H1 (cell line): ENCODE measurements at regions not wholly inside any gene's neighbourhood (a gene's known extent, or its start where the extent isn't known, plus 50 kb on each side); places are given as distances from the start of the nearest gene placed in this dataset.

Experiments used
- CTCF ChIA-PET: fragments of 300-600 bp; sonication (Branson Sonifier 250); formaldehyde crosslinking; loops from one replicate; lab custom pipeline; 2021; ENCODE audit not compliant: partially characterized antibody; lab: Charles Lee
- POLR2A ChIA-PET: fragments of 300-600 bp; sonication (Branson Sonifier 250); formaldehyde crosslinking; loops from one replicate; lab custom pipeline; 2021; ENCODE audit warnings: inconsistent platforms; ENCODE audit not compliant: partially characterized antibody; lab: Charles Lee
- DNase-seq, 2 experiments: peaks; one replicate each; pipeline versions ENCODE4 v3.0.0 to v3.0.0-alpha.2; 2010 to 2022; ENCODE audit warnings: low spot score in 2 of 2, low read depth in 1 of 2, mixed read lengths in 1 of 2
- FAIRE-seq: peaks from 2 replicates; lab custom pipeline; 2011; peaks lifted over from hg19 to GRCh38; lab: Jason Lieb, UNC
- H2AFZ ChIP-seq: 2 replicates; pipeline ENCODE4 v1.8.1; 2012; ENCODE audit warnings: low read length, inconsistent platforms
- H2AK5ac ChIP-seq: 2 replicates; pipeline ENCODE4 v1.6.1; 2013; ENCODE audit warnings: low read depth, low read length
- H2BK120ac ChIP-seq: replicated peaks from 2 replicates; pipeline ENCODE3; 2013; ENCODE audit warnings: low read depth, low read length, inconsistent platforms
- H2BK12ac ChIP-seq: 2 replicates; pipeline ENCODE4 v1.6.1; 2013; ENCODE audit warnings: low read depth, low read length
- H2BK15ac ChIP-seq: 2 replicates; pipeline ENCODE4 v1.6.1; 2013; ENCODE audit warnings: low read length
- H2BK20ac ChIP-seq: 2 replicates; pipeline ENCODE4 v1.6.1; 2013; ENCODE audit warnings: low read length
- H2BK5ac ChIP-seq: 2 replicates; pipeline ENCODE4 v1.6.1; 2013; ENCODE audit warnings: low read depth, low read length
- H3K14ac ChIP-seq: 2 replicates; pipeline ENCODE4 v1.6.1; 2013; ENCODE audit warnings: inconsistent platforms; ENCODE audit not compliant: insufficient read length
- H3K18ac ChIP-seq: 2 replicates; pipeline ENCODE4 v1.6.1; 2013; ENCODE audit warnings: low read length; ENCODE audit errors: extremely low read depth
- H3K23ac ChIP-seq: 2 replicates; pipeline ENCODE4 v1.6.1; 2013; ENCODE audit warnings: inconsistent platforms; ENCODE audit not compliant: insufficient read length
- H3K23me2 ChIP-seq: 2 replicates; pipeline ENCODE4 v1.6.1; 2013; ENCODE audit warnings: low read depth, low read length
- H3K27ac ChIP-seq: 2 replicates; pipeline ENCODE4 v1.6.1; 2011; ENCODE audit warnings: low read depth, low read length, inconsistent platforms
- H3K27me3 ChIP-seq, 4 experiments: replicated peaks in 1 of 4; 1 replicate in 1 of 4; 2 replicates in 3 of 4; pipeline versions ENCODE4 v1.6.1 to v1.8.1; 2011 to 2013; ENCODE audit warnings: low read length in 3 of 4, mild to moderate bottlenecking in 3 of 4, inconsistent platforms in 2 of 4, mixed read lengths in 2 of 4, moderate library complexity in 1 of 4; ENCODE audit not compliant: control insufficient read depth in 3 of 4, insufficient read depth in 3 of 4; ENCODE audit errors: extremely low read depth in 1 of 4
- H3K36me3 ChIP-seq, 4 experiments: 2 replicates each; pipeline versions ENCODE4 v1.6.1 to v1.8.1; 2011 to 2013; ENCODE audit warnings: mild to moderate bottlenecking in 4 of 4, low read length in 3 of 4, moderate library complexity in 2 of 4, control low read depth in 1 of 4, inconsistent platforms in 1 of 4; ENCODE audit not compliant: insufficient read depth in 4 of 4, control insufficient read depth in 2 of 4
- H3K4ac ChIP-seq: replicated peaks from 2 replicates; pipeline ENCODE3; 2013; ENCODE audit warnings: low read length, low read depth, mixed read lengths, inconsistent platforms; ENCODE audit not compliant: insufficient read length
- H3K4me1 ChIP-seq, 4 experiments: replicated peaks in 1 of 4; 1 replicate in 1 of 4; 2 replicates in 3 of 4; pipeline versions ENCODE4 v1.6.1 to v1.8.1; 2011 to 2013; ENCODE audit warnings: low read length in 3 of 4, inconsistent platforms in 2 of 4, mixed read lengths in 1 of 4; ENCODE audit not compliant: insufficient read depth in 4 of 4, control insufficient read depth in 3 of 4
- H3K4me2 ChIP-seq, 2 experiments: 2 replicates each; pipeline versions ENCODE4 v1.6.1 to v1.8.1; 2011 to 2013; ENCODE audit warnings: low read depth in 2 of 2, low read length in 2 of 2, control low read depth in 1 of 2, inconsistent platforms in 1 of 2, mild to moderate bottlenecking in 1 of 2; ENCODE audit not compliant: insufficient read depth in 1 of 2
- H3K4me3 ChIP-seq, 4 experiments: fragments of 200-600, 300-600 bp in 1 of 4; sonication (generic), shearing (Covaris generic), sonication (Bioruptor Twin) in 1 of 4; 2 replicates each; pipeline versions ENCODE4 v1.5.1 to v1.8.1; 2011 to 2016; ENCODE audit warnings: low read length in 4 of 4, low read depth in 3 of 4, control low read depth in 2 of 4, inconsistent platforms in 2 of 4, mild to moderate bottlenecking in 2 of 4, mixed read lengths in 1 of 4, moderate library complexity in 1 of 4; ENCODE audit not compliant: insufficient read depth in 2 of 4; ENCODE audit errors: extremely low read depth in 1 of 4
- H3K56ac ChIP-seq: replicated peaks from 2 replicates; pipeline ENCODE3; 2013; ENCODE audit warnings: low read depth, mild to moderate bottlenecking, mixed read lengths, low read length, inconsistent platforms; ENCODE audit not compliant: insufficient read length
- H3K79me1 ChIP-seq: 2 replicates; pipeline ENCODE4 v1.6.1; 2013; ENCODE audit warnings: low read depth, low read length, control low read depth
- H3K79me2 ChIP-seq, 2 experiments: 2 replicates each; pipeline versions ENCODE4 v1.6.1 to v1.8.1; 2012 to 2013; ENCODE audit warnings: low read length in 2 of 2, mild to moderate bottlenecking in 2 of 2, inconsistent platforms in 1 of 2; ENCODE audit not compliant: insufficient read depth in 2 of 2, control insufficient read depth in 1 of 2
- H3K9ac ChIP-seq, 4 experiments: replicated peaks in 1 of 4; 1 replicate in 1 of 4; 2 replicates in 3 of 4; pipeline versions ENCODE4 v1.6.1 to v1.8.1; 2011 to 2013; ENCODE audit warnings: low read depth in 3 of 4, low read length in 3 of 4, control low read depth in 2 of 4, mild to moderate bottlenecking in 2 of 4, moderate library complexity in 2 of 4, inconsistent platforms in 1 of 4; ENCODE audit errors: extremely low read depth in 1 of 4
- H3K9me3 ChIP-seq, 2 experiments: 2 replicates each; pipeline versions ENCODE4 v1.6.1 to v1.8.1; 2012 to 2013; ENCODE audit warnings: mild to moderate bottlenecking in 2 of 2, moderate library complexity in 2 of 2, control low read depth in 1 of 2, inconsistent platforms in 1 of 2, low read depth in 1 of 2, low read length in 1 of 2, mixed read lengths in 1 of 2; ENCODE audit not compliant: insufficient read depth in 2 of 2
- H4K20me1 ChIP-seq, 2 experiments: replicated peaks in 1 of 2; 2 replicates each; pipeline versions ENCODE3 to v1.8.1; 2011 to 2013; ENCODE audit warnings: inconsistent platforms in 2 of 2, low read length in 2 of 2, mild to moderate bottlenecking in 1 of 2; ENCODE audit not compliant: insufficient read depth in 2 of 2, control insufficient read depth in 1 of 2
- H4K5ac ChIP-seq: 2 replicates; pipeline ENCODE4 v1.6.1; 2013; ENCODE audit warnings: low read length, low read depth, mixed read lengths, inconsistent platforms; ENCODE audit not compliant: insufficient read length
- H4K8ac ChIP-seq: 2 replicates; pipeline ENCODE4 v1.8.0; 2013; ENCODE audit warnings: mild to moderate bottlenecking, moderate library complexity, low read length, inconsistent platforms; ENCODE audit not compliant: insufficient read depth; ENCODE audit errors: extremely low read depth
- H4K91ac ChIP-seq: replicated peaks from 2 replicates; pipeline ENCODE3; 2013; ENCODE audit warnings: low read length, mixed read lengths, inconsistent platforms; ENCODE audit not compliant: insufficient read length
- BRCA1 ChIP-seq: IDR thresholded peaks from 2 replicates; pipeline ENCODE4 v1.6.1; 2012; ENCODE audit warnings: low read depth, low read length, improper control_type of control experiment
- CHD2 ChIP-seq: IDR thresholded peaks from 2 replicates; pipeline ENCODE4 v1.6.1; 2012; ENCODE audit warnings: low read length, improper control_type of control experiment
- CREB1 ChIP-seq: IDR thresholded peaks from 2 replicates; pipeline ENCODE4 v1.6.1; 2012; ENCODE audit warnings: inconsistent platforms
- CTBP2 ChIP-seq: IDR thresholded peaks from 2 replicates; pipeline ENCODE4 v1.7.0; 2011; ENCODE audit warnings: borderline replicate concordance, mild to moderate bottlenecking, moderate library complexity, mixed read lengths, low read length; ENCODE audit not compliant: insufficient read depth, insufficient read length
- JUN ChIP-seq: IDR thresholded peaks from 2 replicates; pipeline ENCODE4 v1.6.1; 2011; ENCODE audit warnings: low read depth, mild to moderate bottlenecking, improper control_type of control experiment, low read length
- JUND ChIP-seq: IDR thresholded peaks from 2 replicates; pipeline ENCODE4 v1.6.1; 2011; ENCODE audit warnings: mild to moderate bottlenecking, improper control_type of control experiment, low read length
- KDM1A ChIP-seq: fragments of 200-600, 300-600 bp; sonication (generic); IDR thresholded peaks from 2 replicates; pipeline ENCODE4 v1.7.1; 2016; ENCODE audit warnings: mild to moderate bottlenecking, low read length, borderline replicate concordance
- MAFK ChIP-seq: IDR thresholded peaks from 2 replicates; pipeline ENCODE4 v1.6.1; 2012; ENCODE audit warnings: low read depth, mild to moderate bottlenecking, improper control_type of control experiment, low read length
- POLR2A ChIP-seq, 2 experiments: IDR thresholded peaks; 1 replicate in 1 of 2; 2 replicates in 1 of 2; pipeline ENCODE4 v1.6.1; 2011; ENCODE audit warnings: low read depth in 2 of 2, low read length in 2 of 2, mild to moderate bottlenecking in 2 of 2; ENCODE audit errors: control extremely low read depth in 1 of 2
- POLR2AphosphoS5 ChIP-seq: IDR thresholded peaks from 2 replicates; pipeline ENCODE4 v1.6.1; 2011; ENCODE audit warnings: low read depth, low read length
- RAD21 ChIP-seq, 2 experiments: IDR thresholded peaks in 1 of 2; conservative IDR thresholded peaks in 1 of 2; 2 replicates each; pipeline ENCODE4 v1.6.1; 2011; ENCODE audit warnings: low read depth in 2 of 2, low read length in 2 of 2, improper control_type of control experiment in 1 of 2, inconsistent platforms in 1 of 2, mild to moderate bottlenecking in 1 of 2, moderate library complexity in 1 of 2
- SAP30 ChIP-seq: fragments of 300-600 bp; sonication (generic); IDR thresholded peaks from 2 replicates; pipeline ENCODE4 v1.7.1; 2012; ENCODE audit warnings: low read length, moderate library complexity, mild to moderate bottlenecking, inconsistent platforms; ENCODE audit not compliant: insufficient read depth, insufficient replicate concordance
- TAF7 ChIP-seq: optimal IDR thresholded peaks from 2 replicates; pipeline ENCODE3; 2011; ENCODE audit warnings: low read depth, mild to moderate bottlenecking, inconsistent platforms, low read length, moderate library complexity, borderline replicate concordance
- WGBS, 2 experiments: shearing (Covaris generic) in 1 of 2; methylation state at CpG; one replicate each; pipeline versions ENCODE4 v1.1.6 to v1.1.7; 2013 to 2015; ENCODE audit warnings: low lambda C conversion rate in 2 of 2, mixed read lengths in 2 of 2, inconsistent platforms in 1 of 2, low coverage in 1 of 2, missing lambda C conversion rate in 1 of 2; ENCODE audit not compliant: insufficient replicate concordance in 2 of 2, insufficient coverage in 1 of 2, insufficient read length in 1 of 2; ENCODE audit errors: extremely low coverage in 1 of 2, missing lambda C conversion rate in 1 of 2; 5-methylcytosine and 5-hydroxymethylcytosine counted together
- TF ChIP-seq, protein P1 (sequence below): IDR thresholded peaks from 2 replicates; pipeline ENCODE4 v1.6.1; 2011; ENCODE audit warnings: low read length, improper control_type of control experiment

DNA sequence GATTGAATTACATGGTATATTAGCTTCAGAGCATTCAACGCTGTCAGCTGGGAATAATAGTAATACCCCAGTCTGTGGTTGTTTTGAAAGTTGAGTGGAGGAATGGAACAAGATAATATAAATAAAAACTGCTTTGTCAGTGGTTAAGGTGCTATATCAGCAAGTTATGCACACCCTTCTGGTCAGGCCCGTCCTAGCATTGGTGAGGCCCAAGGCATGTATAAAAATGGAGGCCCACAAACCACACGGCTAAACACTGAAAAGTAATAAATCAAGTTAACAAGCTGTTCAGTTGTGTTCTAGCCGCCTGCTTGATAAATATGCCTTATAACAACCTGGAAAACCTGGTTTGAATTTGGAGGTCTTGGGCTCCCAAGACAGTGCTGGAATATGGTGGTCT is 77.4 kb downstream of the PSMG1 start:
- no peaks in the 10 kb centered on the region for H3K9me3 ChIP-seq
- H3K56ac ChIP-seq = no peak overlapping the region
- no peaks in the 10 kb centered on the region for H4K20me1 ChIP-seq
- no peak overlapping the region for H3K23ac ChIP-seq
- H3K23me2 ChIP-seq = no peaks in the 10 kb centered on the region; the same call in 1 of the 2 replicates
- FAIRE-seq = no peak
- no peak overlapping the region for H3K4me2 ChIP-seq
- H3K18ac ChIP-seq = no peak overlapping the region
- no peak overlapping the region for H2BK5ac ChIP-seq
- H3K27me3 ChIP-seq = 0 out of 7 replicates have a peak, but pooled peaks cover 0 to 3% (median 0%) of the 10 kb centered on the region in 4 experiments
- H4K5ac ChIP-seq = no peak overlapping the region
- H3K27ac ChIP-seq = no peak overlapping the region
- no peaks in the 10 kb centered on the region for H3K79me1 ChIP-seq
- no peak overlapping the region for H2AK5ac ChIP-seq
- CTCF ChIA-PET = interaction anchor here (0.6 to 3.0 kb wide), 10 partner anchors 9 to 385 kb away, joined by 3 to 15 read pairs (median 4); no protein-coding TSS in a partner anchor
- WGBS, 2 experiments = 86% methylated on average over 4 of the region's 4 CpGs; no CpG with 5 or more reads in 1 of the 2 experiments
- H3K9ac ChIP-seq = no peak overlapping the region
- no peak overlapping the region for H2BK12ac ChIP-seq
- no peak overlapping the region for H2BK20ac ChIP-seq
- no peak overlapping the region for H3K4ac ChIP-seq
- no peaks in the 10 kb centered on the region for H3K79me2 ChIP-seq
- H3K36me3 ChIP-seq = no peaks in the 10 kb centered on the region
- POLR2A ChIA-PET = interaction anchor here (1.9 kb wide), 1 partner anchor 20 kb away, joined by 5 read pairs; no protein-coding TSS in a partner anchor
- no peak overlapping the region for H4K91ac ChIP-seq
- no peak overlapping the region for H4K8ac ChIP-seq
- H2AFZ ChIP-seq = no peak overlapping the region
- no peak overlapping the region for H2BK120ac ChIP-seq
- 0 out of 7 replicates have a peak, but pooled peaks cover 0 to 2% (median 0%) of the 10 kb centered on the region in 4 experiments for H3K4me1 ChIP-seq
- no peak overlapping the region for H3K4me3 ChIP-seq
- no peak overlapping the region for H3K14ac ChIP-seq
- DNase-seq = no peak
- H2BK15ac ChIP-seq = no peak overlapping the region
- TF ChIP-seq CHD2 (no peak), TAF7 (no peak), CREB1 (no peak), SAP30 (no peak), CTBP2 (no peak), POLR2AphosphoS5 (no peak), KDM1A (no peak), MAFK (no peak), BRCA1 (no peak), JUN (no peak), POLR2A (IDR thresholded peaks at IDR 0.05; ENCODE audit: control extremely low read depth in 1 of 2, low read depth in 2 of 2, low read length in 2 of 2) (no peak), RAD21 (IDR thresholded peaks at IDR 0.05 in 1 of 2, conservative IDR thresholded peaks at IDR 0.05 in 1 of 2; ENCODE audit: low read depth in 2 of 2, low read length in 2 of 2) (no peak), JUND (no peak)
- TF ChIP-seq, protein P1, sequence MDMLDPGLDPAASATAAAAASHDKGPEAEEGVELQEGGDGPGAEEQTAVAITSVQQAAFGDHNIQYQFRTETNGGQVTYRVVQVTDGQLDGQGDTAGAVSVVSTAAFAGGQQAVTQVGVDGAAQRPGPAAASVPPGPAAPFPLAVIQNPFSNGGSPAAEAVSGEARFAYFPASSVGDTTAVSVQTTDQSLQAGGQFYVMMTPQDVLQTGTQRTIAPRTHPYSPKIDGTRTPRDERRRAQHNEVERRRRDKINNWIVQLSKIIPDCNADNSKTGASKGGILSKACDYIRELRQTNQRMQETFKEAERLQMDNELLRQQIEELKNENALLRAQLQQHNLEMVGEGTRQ = no peak
